OCI-LY7 (cell line): ENCODE measurements at regions not wholly inside any gene's neighbourhood (a gene's known extent, or its start where the extent isn't known, plus 50 kb on each side); places are given as distances from the start of the nearest gene placed in this dataset.

Experiments
- BruUV-seq: library from RNA; stranded (reverse); fragments of 400-500 nt; replicated peaks from 2 replicates; lab custom pipeline; 2021; lab: Mats Ljungman, UMichigan
- CTCF ChIA-PET: fragments of 300-600 bp; sonication (Branson Sonifier 250); formaldehyde crosslinking; loops from one replicate; lab custom pipeline; 2022; ENCODE audit warnings: antibody characterized with exemption; ENCODE audit not compliant: unreplicated experiment; lab: Charles Lee
- POLR2A ChIA-PET: fragments of 300-600 bp; sonication (Branson Sonifier 250); formaldehyde crosslinking; loops from one replicate; lab custom pipeline; 2022; ENCODE audit warnings: antibody characterized with exemption; lab: Charles Lee
- DNase-seq: peaks from one replicate; pipeline ENCODE4 v3.0.0-alpha.2; 2015; ENCODE audit warnings: low spot score
- H2AFZ ChIP-seq: fragments of 200-600 bp; sonication (generic), shearing (Covaris generic); 2 replicates; pipeline ENCODE4 v1.6.1; 2014; ENCODE audit warnings: mild to moderate bottlenecking, antibody characterized with exemption, low read length, moderate library complexity
- H3K27ac ChIP-seq: fragments of 200-600 bp; sonication (generic); 2 replicates; pipeline ENCODE4 v1.5.1; 2014; ENCODE audit warnings: mixed run types, low read depth, mild to moderate bottlenecking, moderate library complexity, low read length, inconsistent platforms; ENCODE audit not compliant: poor library complexity, severe bottlenecking
- H3K36me3 ChIP-seq: fragments of 200-600 bp; sonication (generic); 2 replicates; pipeline ENCODE4 v1.6.1; 2014; ENCODE audit warnings: mild to moderate bottlenecking, antibody characterized with exemption, low read length, moderate library complexity, mixed read lengths; ENCODE audit not compliant: insufficient read depth
- H3K4me1 ChIP-seq: fragments of 200-600 bp; sonication (generic); 2 replicates; pipeline ENCODE4 v1.5.1; 2014; ENCODE audit warnings: mild to moderate bottlenecking, low read length; ENCODE audit not compliant: insufficient read depth, poor library complexity, severe bottlenecking
- H3K4me2 ChIP-seq: fragments of 200-600 bp; sonication (generic); 2 replicates; pipeline ENCODE4 v1.6.1; 2014; ENCODE audit warnings: mild to moderate bottlenecking, low read length
- H3K4me3 ChIP-seq: fragments of 200-600 bp; sonication (generic); 2 replicates; pipeline ENCODE4 v1.5.1; 2014; ENCODE audit warnings: mild to moderate bottlenecking, low read depth, low read length; ENCODE audit not compliant: poor library complexity, severe bottlenecking
- H3K79me2 ChIP-seq: fragments of 200-600 bp; sonication (generic); 2 replicates; pipeline ENCODE4 v1.6.1; 2016; ENCODE audit warnings: low read depth, mild to moderate bottlenecking, low read length, moderate library complexity, mixed read lengths; ENCODE audit not compliant: insufficient read depth
- H3K9me2 ChIP-seq: fragments of 200-600 bp; sonication (generic); 2 replicates; pipeline ENCODE4 v1.6.1; 2016; ENCODE audit warnings: mild to moderate bottlenecking, low read length, mixed read lengths; ENCODE audit not compliant: insufficient read depth
- H3K9me3 ChIP-seq: fragments of 200-600 bp; sonication (generic); 2 replicates; pipeline ENCODE4 v1.6.1; 2014; ENCODE audit warnings: mild to moderate bottlenecking, mixed run types, low read length, mixed read lengths
- H4K20me1 ChIP-seq: fragments of 200-600 bp; sonication (generic); 2 replicates; pipeline ENCODE4 v1.6.1; 2014; ENCODE audit warnings: mild to moderate bottlenecking, antibody characterized with exemption, low read length, moderate library complexity, mixed read lengths; ENCODE audit not compliant: insufficient read depth
- EZH2phosphoT487 ChIP-seq: fragments of 200-600 bp; sonication (generic); IDR thresholded peaks from 2 replicates; pipeline ENCODE4 v1.6.1; 2018; ENCODE audit warnings: low read depth, borderline replicate concordance, mild to moderate bottlenecking, mixed run types, antibody characterized with exemption, low read length, moderate library complexity, mixed read lengths
- intact Hi-C: fragments of 100-400 bp; cut with micrococcal nuclease; formaldehyde crosslinking; loops from one replicate; pipeline ENCODE4 v1.10.0; 2022; ENCODE audit not compliant: unreplicated experiment
- TF ChIP-seq, protein P1 (sequence below): fragments of 200-600 bp; sonication (generic); conservative IDR thresholded peaks from 2 replicates; pipeline ENCODE4 v1.5.1; 2014; ENCODE audit warnings: mild to moderate bottlenecking, antibody characterized with exemption, low read length, moderate library complexity, mixed read lengths

DNA sequence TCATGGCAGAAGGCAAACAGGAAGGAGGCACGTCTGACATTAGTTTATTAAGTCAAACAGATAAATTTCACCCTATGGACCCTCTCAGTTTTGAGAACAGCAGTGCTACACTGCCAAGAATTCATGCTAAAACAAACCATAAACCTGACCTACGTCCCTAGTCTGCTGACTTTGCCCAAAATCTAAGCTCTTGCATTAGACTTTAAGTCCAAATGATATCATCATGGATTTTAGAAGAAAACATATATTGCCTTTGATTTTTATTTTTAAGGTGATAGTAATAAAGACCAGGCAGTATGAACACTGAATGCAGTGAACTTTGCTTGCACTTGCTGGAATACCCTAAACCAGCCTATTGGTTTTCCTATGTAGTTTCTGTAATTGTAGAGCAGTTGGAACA, 79.6 kb upstream of the GADL1 start:
- no peaks in the 10 kb centered on the region for H4K20me1 ChIP-seq
- POLR2A ChIA-PET, result no interaction called here
- no peak overlapping the region for H3K4me3 ChIP-seq
- H3K4me1 ChIP-seq, result no peaks in the 10 kb centered on the region
- no peak for TF ChIP-seq EZH2phosphoT487
- TF ChIP-seq, protein P1, sequence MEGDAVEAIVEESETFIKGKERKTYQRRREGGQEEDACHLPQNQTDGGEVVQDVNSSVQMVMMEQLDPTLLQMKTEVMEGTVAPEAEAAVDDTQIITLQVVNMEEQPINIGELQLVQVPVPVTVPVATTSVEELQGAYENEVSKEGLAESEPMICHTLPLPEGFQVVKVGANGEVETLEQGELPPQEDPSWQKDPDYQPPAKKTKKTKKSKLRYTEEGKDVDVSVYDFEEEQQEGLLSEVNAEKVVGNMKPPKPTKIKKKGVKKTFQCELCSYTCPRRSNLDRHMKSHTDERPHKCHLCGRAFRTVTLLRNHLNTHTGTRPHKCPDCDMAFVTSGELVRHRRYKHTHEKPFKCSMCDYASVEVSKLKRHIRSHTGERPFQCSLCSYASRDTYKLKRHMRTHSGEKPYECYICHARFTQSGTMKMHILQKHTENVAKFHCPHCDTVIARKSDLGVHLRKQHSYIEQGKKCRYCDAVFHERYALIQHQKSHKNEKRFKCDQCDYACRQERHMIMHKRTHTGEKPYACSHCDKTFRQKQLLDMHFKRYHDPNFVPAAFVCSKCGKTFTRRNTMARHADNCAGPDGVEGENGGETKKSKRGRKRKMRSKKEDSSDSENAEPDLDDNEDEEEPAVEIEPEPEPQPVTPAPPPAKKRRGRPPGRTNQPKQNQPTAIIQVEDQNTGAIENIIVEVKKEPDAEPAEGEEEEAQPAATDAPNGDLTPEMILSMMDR, result no peak
- H3K79me2 ChIP-seq, result no peaks in the 10 kb centered on the region
- no peak overlapping the region for H3K4me2 ChIP-seq
- intact Hi-C loops, result no loop called here
- no peak for DNase-seq
- no peaks in the 10 kb centered on the region for H3K36me3 ChIP-seq
- no peaks in the 10 kb centered on the region for H3K9me3 ChIP-seq
- no peaks in the 10 kb centered on the region for H3K9me2 ChIP-seq
- CTCF ChIA-PET, result no interaction called here
- BruUV-seq, result no TSS peak
- no peak overlapping the region for H3K27ac ChIP-seq
- H2AFZ ChIP-seq, result no peak overlapping the region

DNA sequence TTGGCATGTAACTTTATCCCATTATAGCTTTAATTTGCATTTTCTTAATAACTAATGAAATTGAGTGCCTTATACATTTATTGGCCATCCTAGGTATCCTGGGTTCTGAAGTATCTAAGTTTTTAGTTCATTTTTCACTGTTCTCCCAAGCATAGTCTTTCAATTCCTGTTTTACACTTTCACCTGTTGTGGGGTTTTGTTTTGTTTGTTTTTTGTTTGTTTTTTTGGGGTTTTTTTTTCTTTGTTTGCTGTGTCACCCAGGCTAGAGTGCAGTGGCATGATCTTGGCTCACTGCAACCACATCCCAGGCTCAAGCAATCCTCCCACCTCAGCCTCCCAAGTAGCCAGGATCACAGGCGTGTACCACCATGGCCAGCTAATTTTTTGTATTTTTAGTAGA, 83.1 kb upstream of the GADL1 start:
- BruUV-seq, result no TSS peak

DNA sequence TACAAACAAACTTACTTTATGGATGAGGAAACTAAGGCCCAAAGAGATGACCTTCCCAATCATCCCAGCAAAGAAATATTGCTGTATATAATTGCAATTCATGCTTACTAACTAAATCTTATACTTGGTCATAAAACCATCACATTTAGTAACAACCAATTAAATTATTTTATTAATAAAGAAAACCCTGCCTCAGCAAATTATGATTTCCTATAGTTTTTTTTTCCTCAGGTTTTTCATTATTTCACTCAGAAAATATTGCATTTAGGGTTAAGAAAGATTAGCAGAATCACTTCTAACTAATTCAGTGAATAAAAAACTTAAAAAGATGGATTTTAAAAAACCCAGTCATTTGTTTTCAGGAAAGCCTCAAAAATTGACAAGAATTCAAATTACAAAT, 86.5 kb upstream of the GADL1 start:
- no peak overlapping the region for H3K4me3 ChIP-seq
- no peaks in the 10 kb centered on the region for H3K79me2 ChIP-seq
- H3K9me2 ChIP-seq, result no peaks in the 10 kb centered on the region
- no peaks in the 10 kb centered on the region for H3K36me3 ChIP-seq
- H4K20me1 ChIP-seq, result no peaks in the 10 kb centered on the region
- TF ChIP-seq EZH2phosphoT487, result no peak
- TF ChIP-seq, protein P1, result no peak
- H3K4me1 ChIP-seq, result no peaks in the 10 kb centered on the region
- H3K27ac ChIP-seq, result no peak overlapping the region
- H3K4me2 ChIP-seq, result no peak overlapping the region
- intact Hi-C loops, result no loop called here
- BruUV-seq, result no TSS peak
- no peaks in the 10 kb centered on the region for H3K9me3 ChIP-seq
- DNase-seq, result no peak
- H2AFZ ChIP-seq, result no peak overlapping the region
- POLR2A ChIA-PET, result no interaction called here
- CTCF ChIA-PET, result no interaction called here

More for the DNA sequence above, 83.1 kb upstream of the GADL1 start:
- no peaks in the 10 kb centered on the region for H3K9me2 ChIP-seq
- H3K4me3 ChIP-seq, result no peak overlapping the region
- ChIA-PET POLR2A (no interaction called here), CTCF (no interaction called here)
- intact Hi-C loops, result no loop called here
- H2AFZ ChIP-seq, result no peak overlapping the region
- TF ChIP-seq, protein P1, result no peak
- TF ChIP-seq EZH2phosphoT487, result no peak
- no peaks in the 10 kb centered on the region for H3K79me2 ChIP-seq
- H3K4me2 ChIP-seq, result no peak overlapping the region
- no peaks in the 10 kb centered on the region for H4K20me1 ChIP-seq
- H3K36me3 ChIP-seq, result no peaks in the 10 kb centered on the region
- H3K9me3 ChIP-seq, result no peaks in the 10 kb centered on the region
- no peaks in the 10 kb centered on the region for H3K4me1 ChIP-seq
- DNase-seq, result no peak
- no peak overlapping the region for H3K27ac ChIP-seq
